Keratinocyte (primary cell): ENCODE measurements at regions not wholly inside any gene's neighbourhood (a gene's known extent, or its start where the extent isn't known, plus 50 kb on each side); places are given as distances from the start of the nearest gene placed in this dataset.

Source experiments
- DNase-seq: peaks from one replicate; pipeline ENCODE4 v3.0.0-alpha.2; 2011; ENCODE audit warnings: low read depth, missing footprints, low spot score
- FAIRE-seq: peaks from 2 replicates; lab custom pipeline; 2011; peaks lifted over from hg19 to GRCh38; lab: Jason Lieb, UNC
- H2AFZ ChIP-seq: 2 replicates; pipeline ENCODE4 v1.6.0; 2012; ENCODE audit warnings: low read length, control low read depth, inconsistent platforms; ENCODE audit not compliant: control insufficient read depth
- H3K27ac ChIP-seq: 2 replicates; pipeline ENCODE4 v1.5.1; 2011; ENCODE audit warnings: low read length; ENCODE audit not compliant: control insufficient read depth, insufficient read depth
- H3K27me3 ChIP-seq: 3 replicates; pipeline ENCODE4 v1.6.0; 2011; ENCODE audit warnings: low read length; ENCODE audit not compliant: control insufficient read depth, insufficient read depth; ENCODE audit errors: extremely low read depth
- H3K36me3 ChIP-seq, 2 experiments: 2 replicates in 1 of 2; 3 replicates in 1 of 2; pipeline ENCODE4 v1.5.1; 2011; ENCODE audit warnings: low read length in 2 of 2, mild to moderate bottlenecking in 1 of 2; ENCODE audit not compliant: control insufficient read depth in 2 of 2, insufficient read depth in 2 of 2; ENCODE audit errors: extremely low read depth in 1 of 2
- H3K4me1 ChIP-seq: 3 replicates; pipeline ENCODE4 v1.5.1; 2011; ENCODE audit warnings: low read length; ENCODE audit not compliant: control insufficient read depth, insufficient read depth; ENCODE audit errors: extremely low read depth
- H3K4me2 ChIP-seq: 3 replicates; pipeline ENCODE4 v1.6.0; 2011; ENCODE audit warnings: low read depth, low read length; ENCODE audit not compliant: control insufficient read depth, insufficient read depth; ENCODE audit errors: extremely low read depth
- H3K4me3 ChIP-seq, 3 experiments: fragments of 200-600 bp in 1 of 3; sonication (generic) in 1 of 3; 2 replicates in 2 of 3; 3 replicates in 1 of 3; pipeline ENCODE4 v1.5.1; 2011 to 2016; ENCODE audit warnings: low read length in 3 of 3, mild to moderate bottlenecking in 3 of 3, control low read depth in 2 of 3, inconsistent platforms in 1 of 3, low read depth in 1 of 3, mixed read lengths in 1 of 3, mixed run types in 1 of 3, moderate library complexity in 1 of 3; ENCODE audit not compliant: control insufficient read depth in 2 of 3, insufficient read depth in 2 of 3; ENCODE audit errors: extremely low read depth in 1 of 3
- H3K79me2 ChIP-seq: 2 replicates; pipeline ENCODE4 v1.6.0; 2012; ENCODE audit warnings: low read length; ENCODE audit not compliant: control insufficient read depth, insufficient read depth
- H3K9ac ChIP-seq: 3 replicates; pipeline ENCODE4 v1.6.0; 2011; ENCODE audit warnings: low read length; ENCODE audit not compliant: control insufficient read depth, insufficient read depth; ENCODE audit errors: extremely low read depth
- H3K9me1 ChIP-seq: 3 replicates; pipeline ENCODE4 v1.6.0; 2011; ENCODE audit warnings: low read length; ENCODE audit not compliant: control insufficient read depth, insufficient read depth; ENCODE audit errors: extremely low read depth
- H3K9me3 ChIP-seq: 2 replicates; pipeline ENCODE4 v1.5.1; 2012; ENCODE audit warnings: low read depth, low read length; ENCODE audit not compliant: control insufficient read depth
- H4K20me1 ChIP-seq: 3 replicates; pipeline ENCODE4 v1.6.0; 2011; ENCODE audit warnings: low read length; ENCODE audit not compliant: control insufficient read depth, insufficient read depth; ENCODE audit errors: extremely low read depth
- EZH2 ChIP-seq: IDR thresholded peaks from one replicate; pipeline ENCODE4 v1.6.1; 2012; ENCODE audit warnings: inconsistent platforms, mild to moderate bottlenecking, low read length, moderate library complexity
- dilution Hi-C: fragments of 300-500 bp; cut with MboI; formaldehyde crosslinking; loops from one replicate; pipeline ENCODE4 v1.7.0; 2020; ENCODE audit warnings: low sequenced_read_pairs; ENCODE audit not compliant: extremely low pct_ligation_motif_present
- TF ChIP-seq, protein P1 (sequence below), 3 experiments: IDR thresholded peaks in 1 of 3; conservative IDR thresholded peaks in 1 of 3; optimal IDR thresholded peaks in 1 of 3; 2 replicates in 2 of 3; 3 replicates in 1 of 3; pipeline versions ENCODE3 to v1.5.1; 2011; ENCODE audit warnings: low read length in 3 of 3, mild to moderate bottlenecking in 3 of 3, moderate library complexity in 2 of 3, control low read depth in 1 of 3, inconsistent platforms in 1 of 3; ENCODE audit not compliant: insufficient read depth in 2 of 3; ENCODE audit errors: extremely low read depth in 1 of 3

DNA sequence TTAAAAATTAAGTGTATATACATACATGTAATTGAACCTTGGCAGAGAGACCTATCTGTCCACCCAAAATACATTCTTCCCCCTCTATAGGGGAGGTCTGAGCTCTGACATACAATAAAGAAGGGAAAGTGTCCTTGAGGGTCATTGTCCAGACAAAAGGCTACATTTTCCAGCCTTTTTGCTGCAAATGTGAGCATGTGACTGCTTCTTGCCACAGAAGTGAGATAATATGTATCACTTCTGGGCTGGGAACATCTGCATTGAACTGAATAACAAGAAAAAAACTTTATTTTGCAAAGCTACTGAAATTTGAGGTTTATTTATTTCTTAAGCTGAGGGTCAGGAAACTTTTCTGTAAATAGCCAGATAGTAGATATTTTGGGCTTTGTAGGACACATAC is 131.3 kb downstream of the TBC1D30 start:
- H3K27me3 ChIP-seq, result peaks cover 5% of the 10 kb centered on the region
- H3K9me3 ChIP-seq, result no peaks in the 10 kb centered on the region
- DNase-seq, result no peak
- no peak overlapping the region for H2AFZ ChIP-seq
- no peaks in the 10 kb centered on the region for H3K36me3 ChIP-seq
- H3K4me2 ChIP-seq, result no peak overlapping the region
- dilution Hi-C loops, result no loop called here
- no peak overlapping the region for H3K27ac ChIP-seq
- no peaks in the 10 kb centered on the region for H4K20me1 ChIP-seq
- no peak for FAIRE-seq
- no peaks in the 10 kb centered on the region for H3K9me1 ChIP-seq
- no peak overlapping the region for H3K9ac ChIP-seq
- H3K4me1 ChIP-seq, result no peaks in the 10 kb centered on the region
- no peaks in the 10 kb centered on the region for H3K79me2 ChIP-seq
- TF ChIP-seq EZH2, result no peak
- no peak overlapping the region for H3K4me3 ChIP-seq

- no peak for DNase-seq
- H3K27me3 ChIP-seq, result no peaks in the 10 kb centered on the region
- H4K20me1 ChIP-seq, result no peaks in the 10 kb centered on the region
- dilution Hi-C loops, result no loop called here
- no peak overlapping the region for H2AFZ ChIP-seq
- no peaks in the 10 kb centered on the region for H3K79me2 ChIP-seq
- H3K9me3 ChIP-seq, result no peaks in the 10 kb centered on the region
- no peak overlapping the region for H3K9ac ChIP-seq
- H3K9me1 ChIP-seq, result no peaks in the 10 kb centered on the region
- no peak overlapping the region for H3K4me2 ChIP-seq
- TF ChIP-seq, protein P1, sequence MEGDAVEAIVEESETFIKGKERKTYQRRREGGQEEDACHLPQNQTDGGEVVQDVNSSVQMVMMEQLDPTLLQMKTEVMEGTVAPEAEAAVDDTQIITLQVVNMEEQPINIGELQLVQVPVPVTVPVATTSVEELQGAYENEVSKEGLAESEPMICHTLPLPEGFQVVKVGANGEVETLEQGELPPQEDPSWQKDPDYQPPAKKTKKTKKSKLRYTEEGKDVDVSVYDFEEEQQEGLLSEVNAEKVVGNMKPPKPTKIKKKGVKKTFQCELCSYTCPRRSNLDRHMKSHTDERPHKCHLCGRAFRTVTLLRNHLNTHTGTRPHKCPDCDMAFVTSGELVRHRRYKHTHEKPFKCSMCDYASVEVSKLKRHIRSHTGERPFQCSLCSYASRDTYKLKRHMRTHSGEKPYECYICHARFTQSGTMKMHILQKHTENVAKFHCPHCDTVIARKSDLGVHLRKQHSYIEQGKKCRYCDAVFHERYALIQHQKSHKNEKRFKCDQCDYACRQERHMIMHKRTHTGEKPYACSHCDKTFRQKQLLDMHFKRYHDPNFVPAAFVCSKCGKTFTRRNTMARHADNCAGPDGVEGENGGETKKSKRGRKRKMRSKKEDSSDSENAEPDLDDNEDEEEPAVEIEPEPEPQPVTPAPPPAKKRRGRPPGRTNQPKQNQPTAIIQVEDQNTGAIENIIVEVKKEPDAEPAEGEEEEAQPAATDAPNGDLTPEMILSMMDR (optimal IDR thresholded peaks at IDR 0.05 in 1 of 3, IDR thresholded peaks at IDR 0.05 in 1 of 3, conservative IDR thresholded peaks at IDR 0.05 in 1 of 3; ENCODE audit: extremely low read depth in 1 of 3, insufficient read depth in 2 of 3, low read length in 3 of 3), result no peak
- no peak for TF ChIP-seq EZH2
- peaks cover 3% of the 10 kb centered on the region for H3K4me1 ChIP-seq
- H3K27ac ChIP-seq, result no peak overlapping the region
- no peaks in the 10 kb centered on the region for H3K36me3 ChIP-seq
- no peak overlapping the region for H3K4me3 ChIP-seq
- no peak for FAIRE-seq
Measured at GRCh38 chr12:64965920-64966319, 141.5 kb downstream of the TBC1D30 start.
